ENCODE measurements at regions not wholly inside any gene's neighbourhood (a gene's known extent, or its start where the extent isn't known, plus 50 kb on each side); places are given as distances from the start of the nearest gene placed in this dataset.

DNA sequence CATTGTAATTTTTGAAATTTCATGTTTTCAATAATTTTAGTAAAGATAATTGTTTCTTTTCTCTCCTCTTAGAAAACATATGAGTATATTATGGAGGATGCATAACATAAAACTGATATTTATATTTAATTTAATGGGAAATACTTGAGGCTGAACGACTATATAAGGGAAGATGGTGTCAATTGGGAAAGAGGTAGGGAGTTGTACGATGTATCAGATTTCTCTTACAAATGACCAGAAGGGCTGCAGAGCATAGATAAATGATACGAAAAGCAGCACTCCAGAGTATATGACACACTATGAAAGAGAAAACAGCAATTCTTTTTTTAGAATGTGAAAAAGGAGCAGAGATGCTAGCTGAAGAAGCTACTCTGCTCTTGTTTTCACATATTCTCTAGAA is 1308.0 kb upstream of the MIR17HG start:
- no peaks in the 10 kb centered on the region for H3F3A ChIP-seq (ENCODE audit: insufficient read depth)
- no peak overlapping the region for H3K27ac ChIP-seq (ENCODE audit: low read depth, low read length)
- no peak overlapping the region for H3K9ac ChIP-seq (ENCODE audit: low read length)
- H3K36me3 ChIP-seq (ENCODE audit: low read length) = no peaks in the 10 kb centered on the region
- H3K9me3 ChIP-seq (ENCODE audit: insufficient read depth, low read length) = no peaks in the 10 kb centered on the region
- no peaks in the 10 kb centered on the region for H3K9me2 ChIP-seq (replicated peaks; ENCODE audit: insufficient read depth, low read length)
- TF ChIP-seq, protein P1, sequence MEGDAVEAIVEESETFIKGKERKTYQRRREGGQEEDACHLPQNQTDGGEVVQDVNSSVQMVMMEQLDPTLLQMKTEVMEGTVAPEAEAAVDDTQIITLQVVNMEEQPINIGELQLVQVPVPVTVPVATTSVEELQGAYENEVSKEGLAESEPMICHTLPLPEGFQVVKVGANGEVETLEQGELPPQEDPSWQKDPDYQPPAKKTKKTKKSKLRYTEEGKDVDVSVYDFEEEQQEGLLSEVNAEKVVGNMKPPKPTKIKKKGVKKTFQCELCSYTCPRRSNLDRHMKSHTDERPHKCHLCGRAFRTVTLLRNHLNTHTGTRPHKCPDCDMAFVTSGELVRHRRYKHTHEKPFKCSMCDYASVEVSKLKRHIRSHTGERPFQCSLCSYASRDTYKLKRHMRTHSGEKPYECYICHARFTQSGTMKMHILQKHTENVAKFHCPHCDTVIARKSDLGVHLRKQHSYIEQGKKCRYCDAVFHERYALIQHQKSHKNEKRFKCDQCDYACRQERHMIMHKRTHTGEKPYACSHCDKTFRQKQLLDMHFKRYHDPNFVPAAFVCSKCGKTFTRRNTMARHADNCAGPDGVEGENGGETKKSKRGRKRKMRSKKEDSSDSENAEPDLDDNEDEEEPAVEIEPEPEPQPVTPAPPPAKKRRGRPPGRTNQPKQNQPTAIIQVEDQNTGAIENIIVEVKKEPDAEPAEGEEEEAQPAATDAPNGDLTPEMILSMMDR (IDR thresholded peaks at IDR 0.05; ENCODE audit: insufficient read depth, low read length, poor library complexity, severe bottlenecking) = no peak
- TF ChIP-seq EZH2phosphoT487 (conservative IDR thresholded peaks at IDR 0.05; ENCODE audit: low read length) = no peak
- no peaks in the 10 kb centered on the region for H3K79me2 ChIP-seq (ENCODE audit: insufficient read depth, low read length)
- no peak overlapping the region for H3K4me3 ChIP-seq (ENCODE audit: insufficient read depth, low read length, poor library complexity, severe bottlenecking)
- no peak overlapping the region for H2AFZ ChIP-seq (ENCODE audit: low read depth, low read length, severe bottlenecking)
- no peak overlapping the region for H3K4me2 ChIP-seq (ENCODE audit: low read depth, low read length, poor library complexity, severe bottlenecking)
- H3K27me3 ChIP-seq (ENCODE audit: low read length) = no peaks in the 10 kb centered on the region
- no peaks in the 10 kb centered on the region for H4K20me1 ChIP-seq (ENCODE audit: low read depth, low read length)

DNA sequence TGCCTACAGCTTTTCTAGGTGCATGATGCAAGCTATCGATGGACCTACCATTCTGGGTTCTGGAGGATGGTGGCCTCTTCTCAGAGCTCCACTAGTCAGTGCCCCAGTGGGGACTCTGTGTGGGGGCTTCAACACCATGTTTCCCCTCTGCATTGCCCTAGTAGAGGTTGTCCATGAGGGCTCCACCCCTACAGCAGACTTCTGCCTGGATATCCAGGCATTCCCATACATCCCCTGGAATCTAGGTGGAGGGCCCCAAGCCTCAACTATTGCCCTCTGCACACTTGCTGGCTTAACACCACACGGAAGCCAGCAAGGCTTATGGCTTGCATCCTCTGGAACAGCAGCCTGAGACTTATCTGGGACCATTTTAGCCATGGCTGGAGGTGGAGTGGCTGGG is 1299.9 kb upstream of the MIR17HG start:
- H3K27me3 ChIP-seq (ENCODE audit: low read length) = no peaks in the 10 kb centered on the region
- TF ChIP-seq, protein P1 (IDR thresholded peaks at IDR 0.05; ENCODE audit: insufficient read depth, low read length, poor library complexity, severe bottlenecking) = no peak
- no peak for TF ChIP-seq EZH2phosphoT487 (conservative IDR thresholded peaks at IDR 0.05; ENCODE audit: low read length)
- H3K79me2 ChIP-seq (ENCODE audit: insufficient read depth, low read length) = no peaks in the 10 kb centered on the region
- H3K9me3 ChIP-seq (ENCODE audit: insufficient read depth, low read length) = peaks cover 14% of the 10 kb centered on the region; the same call in 1 of the 2 replicates
- no peaks in the 10 kb centered on the region for H3F3A ChIP-seq (ENCODE audit: insufficient read depth)
- no peak overlapping the region for H3K9ac ChIP-seq (ENCODE audit: low read length)
- no peak overlapping the region for H2AFZ ChIP-seq (ENCODE audit: low read depth, low read length, severe bottlenecking)
- no peak overlapping the region for H3K4me3 ChIP-seq (ENCODE audit: insufficient read depth, low read length, poor library complexity, severe bottlenecking)
- no peaks in the 10 kb centered on the region for H4K20me1 ChIP-seq (ENCODE audit: low read depth, low read length)
- H3K4me2 ChIP-seq (ENCODE audit: low read depth, low read length, poor library complexity, severe bottlenecking) = no peak overlapping the region
- no peaks in the 10 kb centered on the region for H3K36me3 ChIP-seq (ENCODE audit: low read length)
- no peaks in the 10 kb centered on the region for H3K9me2 ChIP-seq (replicated peaks; ENCODE audit: insufficient read depth, low read length)
- no peak overlapping the region for H3K27ac ChIP-seq (ENCODE audit: low read depth, low read length)

DNA sequence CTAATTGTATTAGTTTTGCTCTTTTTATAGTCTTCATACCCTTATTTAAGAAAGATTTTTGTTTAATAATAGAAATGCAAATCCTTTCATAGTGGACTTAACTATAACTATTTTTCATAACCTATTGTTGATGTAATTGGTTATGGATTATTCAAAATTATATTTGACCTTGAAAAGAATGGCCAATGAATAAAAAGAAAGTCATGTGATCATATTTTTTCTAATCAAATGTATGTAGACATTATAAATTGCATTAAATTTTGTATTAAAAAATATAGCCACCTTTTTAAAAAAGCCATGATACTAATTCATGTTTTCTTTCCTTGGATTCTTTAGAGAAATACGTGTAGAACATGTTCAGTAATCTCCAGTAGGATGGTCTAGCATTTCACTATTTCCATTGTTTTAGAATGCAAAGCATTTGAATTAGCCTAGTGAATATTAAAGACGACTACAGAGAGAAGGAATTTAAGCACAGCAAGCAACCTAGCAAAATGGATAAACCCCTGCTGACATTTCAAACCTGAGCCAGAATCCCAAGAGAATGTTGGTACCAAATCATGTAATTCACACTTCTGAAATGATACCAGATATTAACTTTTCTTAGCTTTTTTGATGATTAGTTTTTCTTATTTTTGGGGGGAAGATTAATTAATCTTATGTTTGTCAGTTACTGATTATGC is 1297.4 kb upstream of the MIR17HG start:
- H3K9me3 ChIP-seq (ENCODE audit: insufficient read depth, low read length) = peaks cover 14% of the 10 kb centered on the region; the same call in 1 of the 2 replicates
- TF ChIP-seq EZH2phosphoT487 (conservative IDR thresholded peaks at IDR 0.05; ENCODE audit: low read length) = no peak
- TF ChIP-seq, protein P1 (IDR thresholded peaks at IDR 0.05; ENCODE audit: insufficient read depth, low read length, poor library complexity, severe bottlenecking) = no peak
- no peaks in the 10 kb centered on the region for H3K9me2 ChIP-seq (replicated peaks; ENCODE audit: insufficient read depth, low read length)
- H3K27me3 ChIP-seq (ENCODE audit: low read length) = no peaks in the 10 kb centered on the region
- no peak overlapping the region for H3K27ac ChIP-seq (ENCODE audit: low read depth, low read length)
- no peaks in the 10 kb centered on the region for H3K79me2 ChIP-seq (ENCODE audit: insufficient read depth, low read length)
- H2AFZ ChIP-seq (ENCODE audit: low read depth, low read length, severe bottlenecking) = no peak overlapping the region
- H3K36me3 ChIP-seq (ENCODE audit: low read length) = no peaks in the 10 kb centered on the region
- H3K9ac ChIP-seq (ENCODE audit: low read length) = no peak overlapping the region
- no peaks in the 10 kb centered on the region for H4K20me1 ChIP-seq (ENCODE audit: low read depth, low read length)
- H3K4me3 ChIP-seq (ENCODE audit: insufficient read depth, low read length, poor library complexity, severe bottlenecking) = no peak overlapping the region
- no peaks in the 10 kb centered on the region for H3F3A ChIP-seq (ENCODE audit: insufficient read depth)
- no peak overlapping the region for H3K4me2 ChIP-seq (ENCODE audit: low read depth, low read length, poor library complexity, severe bottlenecking)
